Renal pelvis (tissue), 1 donor: ENCODE measurements at regions not wholly inside any gene's neighbourhood (a gene's known extent, or its start where the extent isn't known, plus 50 kb on each side); places are given as distances from the start of the nearest gene placed in this dataset.
"Not testable (repeated sequence)": the region's sequence is repeated elsewhere in the genome, so short reads cannot be mapped to it uniquely, and the experiment has no call there.

Source experiments
- DNase-seq: peaks from one replicate; pipeline ENCODE4 v3.0.0-alpha.2; 2013

DNA sequence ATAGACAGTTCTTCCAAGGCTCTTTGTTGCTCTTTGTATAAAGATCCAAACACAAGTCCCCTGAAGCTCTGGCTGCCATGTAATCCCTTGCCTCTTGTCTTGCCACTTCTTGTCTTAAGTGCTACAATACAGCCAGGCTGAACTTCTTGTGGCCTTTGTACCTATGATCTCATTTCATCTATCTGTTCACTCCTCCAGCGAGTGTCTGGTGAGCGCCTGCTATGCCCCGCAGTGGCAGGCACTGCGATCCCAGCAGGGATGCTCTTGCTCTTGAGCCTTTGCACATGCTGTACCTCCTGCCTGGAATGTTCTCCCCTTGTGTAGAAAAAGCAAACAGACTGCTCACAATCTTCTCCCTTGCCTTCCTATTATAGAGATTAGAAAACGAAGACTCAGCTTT is 81.9 kb upstream of the ADPGK start:
- no peak for DNase-seq

DNA sequence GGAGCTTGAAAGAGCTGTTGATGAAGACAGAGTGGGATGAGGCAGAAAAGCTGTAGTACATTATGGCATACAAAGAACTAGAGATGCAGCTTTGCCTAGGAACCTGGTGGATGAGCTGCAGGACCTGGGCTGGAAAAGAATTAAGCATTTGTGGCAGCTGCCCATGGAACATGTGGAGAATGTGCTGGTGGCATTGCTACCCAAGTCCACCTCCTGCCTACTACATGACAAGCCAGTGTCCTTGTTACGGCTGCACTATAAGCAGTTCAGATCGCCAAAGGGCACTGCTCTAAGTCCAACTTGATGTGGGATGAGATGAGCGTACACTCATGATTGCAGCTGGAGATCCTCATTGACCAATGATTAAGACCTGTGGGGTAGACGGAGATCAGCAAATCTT is 81.1 kb upstream of the ADPGK start:
- DNase-seq, result no peak

DNA sequence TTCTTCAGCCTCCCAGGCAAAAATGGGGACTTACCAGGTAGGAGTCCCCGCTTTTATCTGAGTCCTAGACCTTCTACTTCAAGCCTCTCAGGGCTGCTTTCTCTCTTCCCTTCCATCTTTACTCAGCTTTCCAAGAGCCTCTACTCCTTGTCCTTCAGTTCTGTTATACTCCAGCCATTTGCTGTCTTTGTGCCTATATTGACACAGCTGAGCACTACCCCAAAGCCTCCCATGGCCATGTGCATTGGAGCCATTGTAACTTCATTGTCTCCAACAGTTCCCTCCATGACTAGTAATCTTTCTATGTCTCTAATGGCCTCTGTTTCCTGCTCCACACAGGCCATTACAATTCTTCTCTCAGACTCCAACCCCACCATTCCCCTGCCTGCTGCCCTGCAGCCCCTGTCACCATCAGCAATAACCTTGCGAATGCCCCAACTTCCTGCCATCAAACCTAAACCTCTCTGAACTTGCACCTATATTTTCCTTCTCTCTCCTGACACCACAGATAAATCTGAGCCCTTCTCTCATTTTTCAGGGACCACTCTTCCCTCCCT is 77.9 kb upstream of the ADPGK start:
- DNase-seq, result no peak

DNA sequence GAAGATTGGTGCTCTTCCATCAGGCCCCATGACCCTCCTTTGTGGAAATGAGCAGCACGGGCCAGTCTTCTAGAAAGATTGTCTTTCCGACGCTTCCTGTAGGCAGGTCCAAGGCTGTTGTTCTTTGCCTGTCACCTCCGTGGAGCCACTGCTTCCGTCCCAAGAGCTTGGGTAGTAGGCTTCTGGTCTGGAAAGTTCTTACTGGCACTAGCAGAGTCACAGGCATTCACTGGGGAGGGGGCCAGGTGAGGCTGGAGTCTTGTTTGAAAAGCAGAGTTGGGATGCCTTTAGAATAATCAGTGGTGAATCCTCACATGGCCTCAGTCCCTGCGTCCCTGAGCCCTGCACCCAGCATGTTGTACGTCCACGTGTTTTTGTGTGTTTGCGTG is 76.2 kb upstream of the ADPGK start:
- DNase-seq, result no peak

DNA sequence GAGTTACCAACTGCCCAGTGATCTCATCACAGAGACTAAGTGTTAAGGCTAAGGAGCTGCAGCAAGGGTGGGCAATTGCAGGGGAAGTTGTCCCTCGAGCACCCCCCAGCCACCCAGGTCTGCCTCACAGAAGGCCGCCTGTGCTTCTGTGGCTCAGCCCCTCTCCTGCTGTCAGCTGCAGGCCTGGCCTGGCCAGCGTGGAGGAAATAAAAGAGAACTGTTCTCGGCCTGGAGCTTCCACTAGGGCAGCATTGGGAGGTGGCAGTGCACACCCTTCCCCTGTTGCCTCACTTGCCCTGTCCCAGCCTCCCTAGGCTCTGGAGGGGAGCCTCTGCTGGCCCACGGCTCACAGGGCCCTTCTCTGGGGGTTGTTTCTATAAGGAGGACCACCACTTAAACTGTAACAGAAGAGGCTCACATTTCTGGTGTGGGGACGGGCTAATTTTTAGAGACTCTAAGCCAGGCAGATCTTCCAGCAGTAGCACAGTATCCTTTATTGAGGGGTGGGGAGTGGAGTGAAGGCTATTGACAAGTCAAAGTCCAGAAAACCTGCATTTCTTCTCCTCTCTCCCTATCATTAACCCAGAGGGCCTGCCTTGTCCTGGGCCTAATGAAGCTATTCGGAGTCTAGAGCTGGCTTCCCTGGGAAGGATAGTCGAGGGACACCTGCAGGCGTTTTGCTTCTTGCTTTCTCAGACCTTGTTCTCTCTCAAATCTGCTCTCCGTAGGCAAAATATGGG is 75.6 kb upstream of the ADPGK start:
- DNase-seq, result no peak

DNA sequence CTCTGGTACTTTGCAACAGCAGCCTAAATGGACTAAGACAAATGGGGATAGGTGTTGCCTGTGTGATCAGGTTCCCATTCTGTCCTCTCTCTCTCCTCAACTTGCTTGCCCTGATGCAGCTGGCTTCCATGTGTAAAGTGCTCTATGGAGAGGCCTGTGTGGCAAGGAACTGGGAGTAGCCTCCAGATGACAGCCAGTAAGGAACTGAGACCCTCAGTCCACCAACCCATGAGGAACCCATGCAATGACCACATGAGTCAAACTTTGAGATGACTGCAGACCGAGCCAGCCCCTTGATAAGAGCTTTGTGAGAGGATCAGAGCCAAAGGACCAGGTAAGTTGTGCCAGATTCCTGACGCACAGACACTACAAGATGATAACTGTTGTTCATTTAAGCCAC is 74.6 kb upstream of the ADPGK start:
- DNase-seq, result no peak

DNA sequence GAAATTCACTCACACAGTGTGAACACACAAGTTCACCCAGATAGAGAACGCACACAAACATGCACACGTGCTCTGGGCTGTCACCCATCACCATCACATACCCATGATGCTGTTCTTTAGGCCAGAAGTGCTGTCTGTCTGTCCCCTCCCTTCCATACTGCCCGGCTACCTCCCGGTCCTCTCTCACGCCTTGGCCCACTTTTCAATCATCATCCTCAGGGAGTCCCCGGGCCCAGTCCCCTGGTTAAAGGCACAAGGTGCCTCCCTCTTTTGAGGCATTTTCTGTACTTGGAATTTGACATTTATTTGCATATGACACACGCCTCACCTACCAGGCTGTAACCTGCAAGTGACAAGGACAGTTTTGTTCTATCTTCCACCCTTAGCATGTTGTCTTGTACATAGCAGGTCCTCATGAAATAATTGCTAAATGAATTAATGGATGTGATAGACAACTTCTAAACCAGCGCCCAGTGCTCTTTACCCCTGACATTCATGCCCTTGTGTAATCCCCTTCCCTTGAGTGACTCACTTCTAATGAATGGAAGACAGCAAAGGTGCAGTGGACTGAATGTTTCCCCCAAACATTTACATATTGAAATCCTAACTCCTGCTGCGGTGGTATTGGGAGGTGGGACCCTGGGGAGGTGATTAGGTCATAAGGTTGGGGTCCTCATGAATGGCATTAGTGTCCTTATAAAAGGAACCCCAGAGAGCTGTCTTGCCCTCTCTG is 73.9 kb upstream of the ADPGK start:
- DNase-seq, result no peak

DNA sequence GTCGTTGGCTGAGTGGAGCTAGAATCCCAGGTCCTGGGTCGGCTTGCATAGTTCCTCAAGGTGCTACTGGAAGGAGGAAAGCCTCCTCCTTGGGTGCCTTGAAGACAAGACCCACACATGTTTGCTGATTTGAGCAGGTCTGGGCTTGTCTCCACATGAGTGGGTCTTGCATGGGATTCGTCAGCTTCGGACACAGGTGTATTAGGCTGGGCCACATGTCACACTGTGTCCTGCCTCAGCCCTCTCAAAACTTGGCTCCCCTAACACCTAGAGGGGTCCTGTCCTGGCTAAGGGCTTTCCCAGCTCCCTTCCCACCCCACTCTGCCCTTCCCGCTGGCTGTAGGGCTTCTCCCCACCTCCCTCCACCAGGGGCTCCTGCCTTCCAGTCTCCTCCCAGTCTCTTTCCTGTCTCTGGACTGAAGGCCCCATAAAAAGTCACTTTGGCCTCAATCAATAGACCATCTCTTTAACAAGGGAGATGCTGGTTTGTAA is 73.0 kb upstream of the ADPGK start:
- no peak for DNase-seq

DNA sequence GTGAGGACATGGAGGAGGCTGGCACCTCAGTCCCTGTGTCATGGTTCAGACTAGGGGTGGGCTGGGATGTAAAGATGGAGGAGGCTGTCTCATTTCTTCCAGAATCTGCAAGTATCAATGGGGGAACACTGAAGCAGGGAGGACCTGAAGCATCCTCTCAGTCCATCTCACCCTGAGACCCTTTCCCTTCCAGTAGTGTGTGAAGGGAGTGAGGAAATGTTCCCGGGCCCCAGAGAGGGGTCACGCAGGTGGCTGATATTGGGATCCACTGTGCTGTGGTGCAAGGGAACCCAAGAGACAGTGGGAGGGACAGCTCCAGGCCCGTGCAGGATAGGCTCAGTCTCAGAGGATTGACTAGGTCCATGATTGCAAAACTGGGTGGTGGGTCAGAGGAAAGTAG is 72.2 kb upstream of the ADPGK start:
- DNase-seq, result no peak

DNA sequence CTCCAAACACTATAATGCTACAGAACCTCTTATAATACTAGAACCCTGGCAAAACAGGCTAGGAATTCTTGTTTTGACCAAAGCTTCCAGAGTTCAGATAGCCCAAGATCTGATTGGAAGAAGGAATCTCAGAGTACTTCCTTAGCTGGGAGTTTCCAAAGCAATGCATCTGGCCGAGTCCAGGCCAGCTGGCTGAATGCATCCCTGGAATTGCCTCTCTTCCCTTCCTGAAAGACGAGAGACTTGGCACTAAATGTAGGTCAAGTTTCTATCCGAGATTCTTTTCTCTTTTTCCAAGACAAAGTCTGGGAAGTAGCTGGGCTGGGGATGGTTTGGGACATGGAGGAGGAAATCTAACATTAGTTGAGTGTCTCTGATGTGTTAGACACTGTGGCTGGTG is 68.7 kb upstream of the ADPGK start:
- DNase-seq, result no peak

DNA sequence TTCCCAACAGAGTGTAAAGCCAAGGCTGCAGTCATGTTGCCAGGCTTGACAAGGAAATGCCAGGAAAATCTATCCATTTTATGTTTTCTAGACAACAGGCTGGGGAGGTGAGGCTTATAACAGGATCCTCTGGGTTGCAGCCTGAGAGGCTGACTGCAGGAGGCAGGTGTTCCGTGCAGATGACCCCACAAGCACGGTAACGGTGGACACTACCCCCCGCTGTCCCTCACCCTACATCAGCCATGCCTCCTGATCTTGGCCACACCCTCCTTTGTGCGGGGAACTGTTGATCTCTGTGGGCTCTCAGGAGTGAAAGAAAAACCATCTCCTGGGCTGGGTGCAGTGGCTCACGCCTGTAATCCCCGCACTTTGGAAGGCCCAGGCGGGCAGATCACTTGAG is 68.0 kb upstream of the ADPGK start:
- no peak for DNase-seq

DNA sequence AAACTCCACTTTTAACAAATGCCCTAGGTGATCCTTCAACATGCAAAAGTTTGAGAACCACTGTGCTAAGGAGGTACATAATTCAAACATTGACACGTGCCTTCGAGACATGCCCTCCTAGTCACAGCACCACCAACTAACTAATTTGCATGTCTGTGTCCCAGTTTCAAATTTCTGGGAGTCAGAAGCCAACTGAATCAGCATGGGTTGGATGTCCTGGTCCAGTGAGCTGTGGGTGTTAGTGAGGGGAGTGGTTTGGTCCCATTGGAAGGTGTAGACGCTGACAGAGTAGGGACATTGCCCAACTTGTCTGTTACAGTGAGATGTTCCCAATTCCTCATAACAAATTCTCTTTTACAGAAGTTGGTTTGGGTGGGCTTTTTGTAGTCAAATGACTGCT is 67.3 kb upstream of the ADPGK start:
- no peak for DNase-seq

DNA sequence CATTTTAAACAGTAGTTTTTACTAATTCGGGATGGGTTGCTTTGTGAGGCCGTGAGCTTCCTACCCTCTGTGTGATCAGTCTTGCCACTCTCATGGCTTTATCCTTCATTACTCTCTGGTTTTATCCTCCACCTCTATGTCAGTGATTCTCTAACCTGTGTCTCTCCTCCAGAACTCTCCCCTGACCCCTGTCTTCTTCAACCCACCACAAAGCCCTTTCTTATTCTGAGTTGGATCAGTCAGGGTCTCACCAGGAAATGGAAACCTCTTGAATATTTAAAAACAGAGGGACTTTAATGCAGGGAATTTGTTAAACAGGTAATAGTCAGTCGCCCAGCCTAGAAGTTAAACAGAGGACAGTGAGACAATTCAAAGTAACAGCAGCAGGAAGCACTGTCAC is 64.2 kb upstream of the ADPGK start:
- DNase-seq, result no peak

DNA sequence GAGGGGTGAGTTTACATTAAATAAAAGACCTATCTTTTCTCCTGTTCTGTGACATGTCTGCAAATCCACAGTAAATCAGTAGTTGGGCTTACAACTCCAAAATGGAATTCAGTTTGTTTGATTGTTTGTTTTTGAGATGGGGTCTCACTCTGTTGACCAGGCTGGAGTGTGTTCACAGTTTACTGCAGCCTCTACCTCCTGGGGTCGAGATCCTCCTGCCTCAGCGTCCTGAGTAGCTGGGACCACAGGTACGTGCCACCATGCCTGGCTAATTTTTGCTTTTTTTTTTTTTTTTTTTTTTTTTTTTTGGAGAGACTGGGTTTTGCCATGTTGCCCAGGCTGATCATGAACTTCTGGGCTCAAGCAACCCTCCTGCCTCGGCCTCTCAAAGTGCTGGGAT is 63.5 kb upstream of the ADPGK start:
- DNase-seq, result no peak

DNA sequence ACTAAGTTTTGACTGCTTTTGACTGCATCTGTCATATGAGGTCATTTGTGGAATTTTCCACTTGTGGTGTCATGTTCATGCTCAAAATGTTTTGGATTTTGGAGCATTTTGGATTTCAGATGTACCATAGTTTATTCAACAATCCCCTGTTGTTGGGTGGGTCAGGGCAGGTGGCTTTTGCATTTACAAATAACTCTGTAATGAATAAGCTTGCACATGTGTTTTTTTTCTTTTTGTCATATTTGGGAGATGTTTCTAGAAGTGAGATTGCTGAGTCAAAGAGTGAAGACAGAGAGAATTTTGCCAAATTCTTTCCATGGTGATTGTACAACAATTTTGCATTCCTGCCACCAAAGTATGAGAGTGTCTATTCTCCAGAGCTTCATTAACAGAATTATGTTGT is 62.4 kb upstream of the ADPGK start:
- DNase-seq, result no peak

DNA sequence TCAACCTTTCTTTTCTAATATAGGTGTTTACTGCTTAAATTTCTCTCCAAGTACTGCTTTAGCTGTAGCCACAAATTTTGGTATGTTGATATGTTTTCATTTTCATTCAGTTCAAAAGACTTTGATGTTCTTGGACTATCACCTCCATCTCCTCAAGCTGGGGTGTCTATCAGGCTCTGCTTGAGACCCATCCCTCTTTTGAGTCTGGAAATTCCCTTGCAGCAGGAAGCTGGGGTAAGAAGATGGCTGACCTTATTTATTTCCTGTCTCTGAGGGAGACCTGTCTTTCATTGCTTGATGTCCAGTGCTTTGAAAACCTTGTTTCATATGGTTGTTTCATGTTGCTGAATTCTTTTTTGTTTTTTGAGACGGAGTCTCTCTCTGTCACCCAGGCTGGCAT is 60.5 kb upstream of the ADPGK start:
- no peak for DNase-seq

DNA sequence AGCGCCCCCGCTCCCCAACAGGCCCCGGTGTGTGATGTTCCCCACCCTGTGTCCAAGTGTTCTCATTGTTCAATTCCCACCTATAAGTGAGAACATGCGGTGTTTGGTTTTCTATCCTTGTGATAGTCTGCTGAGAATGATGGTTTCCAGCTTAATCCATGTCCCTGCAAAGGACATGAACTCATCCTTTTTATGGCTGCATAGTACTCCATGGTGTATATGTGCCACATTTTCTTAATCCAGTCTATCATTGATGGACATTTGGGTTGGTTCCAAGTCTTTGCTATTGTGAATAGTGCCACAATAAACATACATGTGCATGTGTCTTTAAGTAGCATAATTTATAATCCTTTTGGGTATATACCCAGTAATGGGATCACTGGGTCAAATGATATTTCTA is 59.8 kb upstream of the ADPGK start:
- DNase-seq, result not testable (repeated sequence)

DNA sequence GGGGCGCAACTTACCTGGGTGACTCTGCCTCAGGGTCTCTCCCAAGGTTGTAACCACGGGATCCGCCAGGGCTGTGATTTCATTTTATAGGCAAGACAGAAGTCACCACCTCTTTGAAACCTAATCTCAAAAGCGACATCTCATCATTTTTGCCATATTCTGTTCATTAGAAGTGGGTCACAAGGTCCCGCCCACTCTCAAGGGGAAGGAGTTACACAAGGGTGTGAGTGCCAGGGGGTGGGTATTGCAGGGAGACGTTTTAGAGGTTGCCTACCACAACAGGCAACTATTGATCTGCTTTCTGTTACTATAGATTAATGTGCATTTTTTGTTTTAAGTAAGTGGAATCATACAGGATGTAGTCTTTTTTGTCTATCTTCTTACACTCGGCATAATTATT is 56.6 kb upstream of the ADPGK start:
- DNase-seq, result no peak

DNA sequence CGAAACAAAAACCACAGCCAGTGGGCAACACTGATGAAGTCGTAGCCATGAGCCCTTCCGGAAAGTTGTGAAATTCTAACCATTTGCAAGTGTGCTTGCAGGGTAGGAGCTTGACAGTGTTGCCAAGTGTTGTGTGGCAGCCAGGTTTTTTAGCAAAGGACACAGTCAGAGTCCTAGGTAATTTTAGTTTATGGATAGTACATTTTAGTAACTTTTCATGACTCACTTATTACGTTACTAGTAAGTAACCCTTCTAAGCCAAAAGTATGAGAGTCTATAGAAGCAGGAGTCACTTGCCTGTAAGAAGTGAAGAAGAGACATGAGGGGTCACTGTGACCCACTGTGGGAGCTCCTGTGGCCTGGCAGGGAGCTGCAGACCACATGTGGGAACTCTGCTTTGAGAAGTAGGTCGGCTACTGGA is 54.8 kb upstream of the ADPGK start:
- DNase-seq, result no peak

DNA sequence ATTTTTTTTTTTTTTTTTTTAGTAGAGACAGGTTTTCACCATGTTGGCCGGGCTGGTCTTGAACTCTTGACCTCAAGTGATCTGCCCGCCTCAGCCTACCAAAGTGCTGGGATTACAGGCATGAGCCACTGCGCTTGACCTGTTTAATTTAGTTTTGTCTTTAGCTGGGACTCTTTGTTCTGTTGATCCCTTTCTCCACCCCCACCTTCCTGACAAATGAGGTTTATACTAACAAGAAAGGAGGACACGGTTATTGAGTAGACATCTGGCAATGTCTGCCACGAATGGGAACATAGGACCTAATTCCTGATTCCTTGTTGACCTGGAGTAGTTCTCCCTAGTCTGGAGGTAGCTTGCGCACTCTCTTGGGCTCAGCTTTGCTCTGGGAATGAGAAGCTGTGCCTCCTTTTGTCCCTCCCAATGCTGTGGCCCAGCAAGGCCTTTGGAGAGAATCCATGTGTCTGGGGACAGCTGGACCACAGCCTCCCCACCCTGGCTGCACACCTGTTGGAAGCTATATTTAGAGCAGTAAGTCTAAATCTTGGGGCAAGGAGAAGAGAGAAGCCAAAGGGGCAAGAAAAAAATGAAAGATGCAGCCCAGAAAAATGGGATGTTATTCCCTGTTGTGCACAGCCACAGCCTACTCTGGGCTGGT is 53.2 kb upstream of the ADPGK start:
- no peak for DNase-seq

DNA sequence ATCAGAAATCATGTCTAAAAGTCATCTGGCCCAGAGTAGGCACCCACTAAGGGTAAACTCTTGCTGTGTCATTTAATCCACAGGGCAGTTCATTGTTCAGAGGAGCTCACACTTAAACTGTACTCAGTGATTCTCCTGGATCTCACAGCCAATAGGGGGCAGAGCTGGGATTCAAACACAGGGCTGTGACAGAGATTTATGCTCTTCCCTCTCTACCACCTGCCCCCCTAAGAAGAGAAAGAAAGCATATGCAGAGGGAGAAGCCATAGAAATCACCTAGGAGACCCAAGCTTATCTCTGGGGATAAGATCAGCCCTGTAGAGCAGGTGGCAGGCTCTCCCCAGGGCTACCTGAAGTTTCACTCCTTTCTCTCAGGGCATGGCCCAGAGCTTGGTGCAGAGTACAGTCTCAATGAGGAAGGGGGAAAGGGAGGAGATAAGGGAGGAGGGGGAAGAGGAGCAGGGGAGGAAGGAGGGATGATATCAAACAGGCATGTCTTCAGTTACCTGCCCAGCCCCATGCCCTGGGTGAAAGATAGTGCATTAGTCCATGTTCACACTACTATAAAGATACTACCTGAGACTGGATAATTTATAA is 51.8 kb upstream of the ADPGK start:
- no peak for DNase-seq

DNA sequence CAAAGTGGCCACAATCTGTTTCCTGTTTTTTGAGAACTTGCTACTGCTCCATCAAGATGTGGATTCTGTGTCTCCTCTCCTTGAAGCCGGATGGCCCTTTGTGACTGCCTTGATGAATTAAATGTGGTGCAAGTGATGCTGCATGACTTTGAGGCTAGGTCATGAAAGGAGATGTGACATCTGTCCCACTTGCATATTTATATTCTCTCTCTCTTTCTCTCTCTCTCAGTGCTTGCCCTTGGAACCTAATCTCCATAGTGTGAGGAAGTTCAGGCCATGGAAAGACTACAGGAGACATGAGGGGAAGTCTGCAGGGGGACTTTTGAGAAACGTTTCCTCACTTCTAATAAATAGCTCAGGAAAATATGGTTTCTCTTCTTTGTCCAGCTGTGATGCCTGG is 50.0 kb upstream of the ADPGK start:
- no peak for DNase-seq
